ENCODE measurements at regions not wholly inside any gene's neighbourhood (a gene's known extent, or its start where the extent isn't known, plus 50 kb on each side); places are given as distances from the start of the nearest gene placed in this dataset.

DNA sequence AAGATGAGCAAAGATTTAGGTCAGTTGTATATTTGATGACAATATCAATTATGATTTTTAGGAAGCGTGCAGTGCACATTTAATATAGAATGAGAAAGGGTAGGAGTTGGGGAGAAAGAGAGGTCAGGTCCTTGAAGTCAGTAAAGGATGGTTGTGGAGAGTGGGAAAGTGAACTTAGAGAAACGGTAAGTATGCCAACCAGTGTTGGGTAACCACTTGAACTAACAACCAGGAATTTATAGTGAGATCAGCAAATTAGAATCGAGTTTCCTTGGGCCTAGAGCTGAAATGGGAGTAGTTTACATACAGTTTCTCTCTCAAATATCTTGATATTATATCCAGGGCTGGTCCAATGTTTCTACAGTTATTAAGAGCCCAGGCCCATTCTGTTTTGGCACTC lies 188.5 kb upstream of the RBMS3 start:
- in situ Hi-C loops (cut with MboI; ENCODE audit: low sequenced_read_pairs, unreplicated experiment): no loop called here
- no peak for DNase-seq (ENCODE audit: low spot score)
- TF ChIP-seq CTCF (IDR thresholded peaks at IDR 0.05; ENCODE audit: borderline replicate concordance, control extremely low read depth, extremely low read depth, insufficient read depth, missing control alignments): no peak

DNA sequence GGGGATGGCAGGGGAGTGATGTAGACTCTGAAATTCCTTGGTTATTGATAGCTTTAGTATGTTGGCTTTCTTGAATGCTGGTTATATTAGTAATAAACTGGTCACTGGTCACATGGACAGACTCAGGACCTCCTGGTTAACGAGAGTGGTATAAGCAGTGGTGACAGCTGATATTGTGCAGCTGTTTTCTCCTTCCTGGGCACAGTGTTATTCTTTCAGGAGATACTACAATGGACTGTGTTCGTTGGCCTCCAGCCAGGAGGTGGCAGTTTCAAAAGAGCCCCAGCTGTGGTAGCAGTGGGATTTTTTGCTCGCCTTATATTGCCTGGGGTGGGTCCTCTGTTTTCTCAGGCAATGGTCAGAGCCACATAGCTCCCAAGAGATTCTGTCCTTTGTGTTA lies 181.6 kb upstream of the RBMS3 start:
- in situ Hi-C loops (cut with MboI; ENCODE audit: low sequenced_read_pairs, unreplicated experiment): no loop called here
- DNase-seq (ENCODE audit: low spot score): no peak

DNA sequence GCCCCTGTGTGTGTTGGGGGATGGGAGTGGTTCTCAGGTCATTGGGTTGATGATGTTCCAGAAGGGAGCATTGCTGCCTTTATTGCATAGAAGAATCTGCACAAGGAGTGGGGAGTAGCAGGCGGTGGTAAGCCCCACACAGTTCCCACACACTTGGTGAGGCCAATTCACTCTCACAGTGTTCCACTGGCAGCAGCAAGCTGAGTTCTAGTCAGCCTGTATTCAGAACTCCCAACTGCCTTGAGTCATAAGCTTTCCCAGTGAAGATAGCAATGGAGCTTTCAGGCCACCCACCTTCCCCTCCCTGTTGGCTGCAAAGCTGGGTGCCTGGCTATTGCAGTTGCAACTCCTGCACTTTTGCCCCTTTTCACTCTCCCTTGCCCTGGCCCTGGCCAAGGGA lies 181.1 kb upstream of the RBMS3 start:
- in situ Hi-C loops (cut with MboI; ENCODE audit: low sequenced_read_pairs, unreplicated experiment): no loop called here
- no peak for DNase-seq (ENCODE audit: low spot score)
- TF ChIP-seq CTCF (IDR thresholded peaks at IDR 0.05; ENCODE audit: borderline replicate concordance, control extremely low read depth, extremely low read depth, insufficient read depth, missing control alignments): no peak

More for the DNA sequence above, 181.6 kb upstream of the RBMS3 start:
- no peak for TF ChIP-seq CTCF (IDR thresholded peaks at IDR 0.05; ENCODE audit: borderline replicate concordance, control extremely low read depth, extremely low read depth, insufficient read depth, missing control alignments)

GRCh38 chr3:29100292-29100691 lies 180.6 kb upstream of the RBMS3 start:
- TF ChIP-seq CTCF (IDR thresholded peaks at IDR 0.05; ENCODE audit: borderline replicate concordance, control extremely low read depth, extremely low read depth, insufficient read depth, missing control alignments): no peak
- in situ Hi-C loops (cut with MboI; ENCODE audit: low sequenced_read_pairs, unreplicated experiment): no loop called here
- no peak for DNase-seq (ENCODE audit: low spot score)

DNA sequence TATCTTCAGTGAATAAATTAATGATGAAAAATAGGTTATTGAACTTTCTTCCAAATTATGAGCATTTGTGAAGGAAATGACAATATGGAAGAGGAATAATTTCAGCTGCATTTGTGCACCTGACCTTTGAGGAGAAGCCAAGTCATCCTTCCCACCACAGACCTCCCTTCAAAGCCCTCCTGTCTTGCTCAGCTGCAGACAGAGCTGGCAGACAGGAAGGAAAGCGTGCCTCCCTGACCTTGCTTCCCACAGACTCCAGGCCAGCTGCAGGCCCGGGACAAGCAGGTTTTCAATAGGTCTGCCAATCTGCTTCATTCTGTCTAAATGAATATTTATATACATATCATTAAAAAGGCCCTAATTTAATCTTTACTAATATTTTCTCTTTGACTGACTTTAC lies 152.9 kb upstream of the RBMS3 start:
- TF ChIP-seq CTCF (IDR thresholded peaks at IDR 0.05; ENCODE audit: borderline replicate concordance, control extremely low read depth, extremely low read depth, insufficient read depth, missing control alignments): no peak
- no peak for DNase-seq (ENCODE audit: low spot score)
- in situ Hi-C loops (cut with MboI; ENCODE audit: low sequenced_read_pairs, unreplicated experiment): no loop called here

DNA sequence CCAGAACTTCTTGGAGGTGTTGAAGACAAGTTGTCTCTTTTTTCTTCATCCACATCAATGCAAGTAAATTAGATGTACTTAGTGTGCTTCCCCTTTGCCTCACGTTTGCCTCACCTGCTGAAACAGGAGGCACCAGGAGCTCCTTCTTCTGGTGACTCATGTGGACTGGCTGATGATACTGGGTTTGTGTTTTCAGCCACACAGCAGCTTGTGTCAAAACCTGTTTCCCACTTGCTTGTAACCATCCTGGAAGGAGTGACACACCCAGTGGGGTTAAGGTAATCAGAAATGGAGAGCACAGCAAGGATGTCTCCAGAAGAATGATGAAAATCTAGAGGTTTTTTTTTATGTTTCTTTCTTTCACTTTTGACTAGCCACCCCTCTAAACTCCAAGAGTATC lies 143.3 kb upstream of the RBMS3 start:
- TF ChIP-seq CTCF (IDR thresholded peaks at IDR 0.05; ENCODE audit: borderline replicate concordance, control extremely low read depth, extremely low read depth, insufficient read depth, missing control alignments): no peak

DNA sequence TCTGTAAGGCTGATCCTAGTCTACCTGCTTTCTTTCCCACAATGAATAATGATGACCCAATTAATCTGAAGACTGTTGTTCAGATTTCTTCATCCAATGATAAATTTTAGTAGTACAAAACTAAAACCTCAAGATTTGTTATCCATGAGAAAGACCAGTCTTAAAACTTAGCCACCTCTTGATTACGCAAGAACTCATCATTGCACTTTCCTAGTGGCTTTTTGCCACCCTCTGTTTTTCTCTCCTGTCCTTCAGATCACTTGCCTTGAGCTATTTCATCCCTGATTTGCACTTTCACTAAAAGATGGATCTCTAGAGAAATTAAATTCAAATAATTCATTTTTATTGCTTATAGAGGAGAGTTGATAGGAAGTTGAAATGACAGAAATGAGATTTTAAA lies 142.7 kb upstream of the RBMS3 start:
- DNase-seq (ENCODE audit: low spot score): no peak
- in situ Hi-C loops (cut with MboI; ENCODE audit: low sequenced_read_pairs, unreplicated experiment): no loop called here
- TF ChIP-seq CTCF (IDR thresholded peaks at IDR 0.05; ENCODE audit: borderline replicate concordance, control extremely low read depth, extremely low read depth, insufficient read depth, missing control alignments): no peak

More for the DNA sequence above, 143.3 kb upstream of the RBMS3 start:
- in situ Hi-C loops (cut with MboI; ENCODE audit: low sequenced_read_pairs, unreplicated experiment): no loop called here
- DNase-seq (ENCODE audit: low spot score): no peak
